Middle frontal gyrus (tissue), 1 donor: ENCODE measurements at regions not wholly inside any gene's neighbourhood (a gene's known extent, or its start where the extent isn't known, plus 50 kb on each side); places are given as distances from the start of the nearest gene placed in this dataset.

Experiments
- DNase-seq: peaks from one replicate; pipeline ENCODE4 v3.0.0-alpha.2; 2015; ENCODE audit warnings: low spot score; ENCODE audit errors: extremely low spot score

DNA sequence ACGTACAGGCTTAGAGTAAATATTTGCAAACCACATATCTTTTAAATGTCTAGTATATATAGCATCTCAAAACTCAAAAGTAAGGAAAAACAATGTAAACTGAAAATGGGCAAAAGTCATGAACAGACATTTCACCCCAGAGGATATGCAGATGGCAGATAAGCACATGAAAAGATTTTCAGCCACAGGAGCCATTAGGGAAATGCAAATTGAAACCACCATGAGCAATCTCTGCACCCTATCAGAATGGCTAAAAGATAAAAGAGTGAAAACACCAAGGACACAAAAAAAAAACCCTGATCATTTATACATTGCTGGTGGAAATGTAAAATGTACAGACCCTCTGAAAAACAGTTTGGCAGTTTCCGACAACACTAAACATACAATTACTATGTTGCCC, 292.7 kb downstream of the ZNF516 start:
- no peak for DNase-seq

DNA sequence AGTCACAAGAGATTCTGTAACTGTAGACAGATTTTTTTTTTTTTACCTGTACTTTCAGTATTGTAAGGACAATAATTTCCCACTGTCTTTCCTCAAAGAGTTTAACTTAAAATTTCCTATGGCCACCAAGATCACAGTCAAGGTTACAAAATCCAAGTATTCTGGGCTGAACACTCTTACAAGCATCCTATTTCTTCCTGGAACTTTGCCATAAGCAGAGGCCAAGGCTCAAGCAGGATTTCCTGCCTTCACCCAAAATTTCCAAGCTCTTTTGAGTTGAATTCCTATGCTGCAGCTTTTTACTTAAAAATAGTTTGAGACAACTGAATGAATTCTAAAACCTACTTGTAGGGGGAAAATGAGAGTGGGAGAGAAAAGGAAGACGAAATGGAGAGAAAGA, 299.4 kb downstream of the ZNF516 start:
- no peak for DNase-seq

DNA sequence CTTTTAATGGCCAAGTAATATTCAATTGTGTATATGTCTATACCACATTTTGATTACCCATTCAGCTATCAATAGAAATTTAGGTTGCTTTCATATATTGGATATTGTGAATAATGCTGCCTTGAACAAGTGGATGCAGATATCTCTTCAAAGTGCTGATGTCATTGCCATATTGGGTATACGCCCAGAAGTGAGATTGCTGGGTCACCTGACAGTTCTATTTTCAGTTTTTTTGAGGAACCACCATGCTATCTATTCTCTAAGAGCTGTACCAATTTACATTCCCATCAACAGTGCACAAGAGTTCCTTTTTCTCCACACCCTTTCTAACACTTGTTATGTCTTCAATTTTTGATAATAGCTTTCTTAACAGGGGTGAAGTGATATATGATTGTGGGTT, 306.9 kb downstream of the ZNF516 start:
- no peak for DNase-seq

DNA sequence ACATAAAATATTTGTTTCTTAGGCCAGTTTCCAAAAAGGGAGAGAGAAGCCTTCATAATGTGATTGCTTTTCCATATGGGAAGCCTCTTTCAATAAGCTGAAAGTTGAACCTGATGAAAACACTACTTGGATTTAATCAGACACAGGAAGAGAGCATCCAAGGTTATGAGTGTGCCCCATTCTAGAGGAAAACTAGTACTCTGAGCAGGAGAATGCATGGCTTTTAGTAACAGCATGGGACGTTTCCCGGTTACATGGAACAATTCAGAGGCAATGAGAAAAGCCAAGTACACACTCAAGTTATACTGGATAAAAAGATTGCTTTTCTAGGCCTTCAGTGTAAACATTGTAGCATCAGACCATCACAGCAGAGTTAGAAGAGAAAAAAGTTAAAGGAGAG, 315.8 kb downstream of the ZNF516 start:
- DNase-seq: no peak

DNA sequence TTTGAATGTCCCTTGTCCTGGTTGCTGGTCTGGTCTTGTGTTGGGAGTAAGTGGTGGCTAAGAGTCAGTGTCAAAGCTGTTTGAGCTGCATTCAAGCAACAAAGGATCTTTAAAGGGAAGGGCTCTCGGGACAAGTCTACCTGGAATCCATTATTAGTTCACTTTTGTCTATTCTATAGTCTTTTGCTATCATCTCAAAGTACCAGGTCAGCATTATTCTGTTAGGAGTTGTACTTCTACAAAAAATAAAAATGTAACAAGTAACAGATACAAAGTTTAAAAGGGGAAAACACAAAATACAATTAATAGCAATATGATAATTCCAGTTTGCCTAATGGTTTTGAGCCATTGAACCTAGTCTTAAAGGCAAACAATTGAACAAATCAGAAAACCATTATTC, 317.9 kb downstream of the ZNF516 start:
- no peak for DNase-seq

DNA sequence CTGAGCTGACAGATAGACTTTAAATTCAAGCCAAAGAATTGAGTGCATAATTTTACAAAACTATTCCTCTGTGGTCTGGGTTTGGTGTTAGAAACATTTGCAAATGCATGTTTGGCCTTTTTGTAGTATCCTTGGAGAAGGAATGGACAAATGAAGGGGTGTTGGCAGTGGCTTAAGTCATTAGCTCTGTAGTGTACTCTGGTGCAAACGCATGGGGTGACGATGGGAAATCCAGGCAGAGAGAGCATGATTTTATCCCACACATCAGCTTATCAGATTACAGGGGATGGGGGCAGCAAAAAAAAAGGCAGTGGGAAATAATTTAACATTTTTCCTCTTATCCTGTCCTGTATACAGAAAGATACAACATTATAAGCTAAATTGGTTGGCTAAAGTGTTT, 320.6 kb downstream of the ZNF516 start:
- DNase-seq: no peak

DNA sequence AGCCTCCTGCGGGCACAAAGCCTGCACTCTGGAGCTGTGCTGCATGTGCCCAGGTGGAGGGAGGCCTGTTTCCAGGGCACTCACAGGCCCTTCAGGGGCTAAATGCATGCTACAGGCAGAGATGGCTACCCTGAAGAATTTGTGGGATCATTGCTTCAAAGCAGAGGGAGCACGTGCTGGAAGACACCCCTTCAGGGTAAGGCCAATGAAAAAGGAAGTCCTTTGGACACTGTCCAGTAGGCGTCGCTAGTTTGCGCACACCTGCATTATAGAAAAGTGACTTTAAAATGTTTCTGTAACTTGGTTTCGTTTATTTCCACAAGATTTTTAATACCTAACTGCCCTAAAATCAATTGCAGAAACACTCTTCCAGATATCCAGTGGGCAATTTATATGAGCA, 325.3 kb downstream of the ZNF516 start:
- no peak for DNase-seq

DNA sequence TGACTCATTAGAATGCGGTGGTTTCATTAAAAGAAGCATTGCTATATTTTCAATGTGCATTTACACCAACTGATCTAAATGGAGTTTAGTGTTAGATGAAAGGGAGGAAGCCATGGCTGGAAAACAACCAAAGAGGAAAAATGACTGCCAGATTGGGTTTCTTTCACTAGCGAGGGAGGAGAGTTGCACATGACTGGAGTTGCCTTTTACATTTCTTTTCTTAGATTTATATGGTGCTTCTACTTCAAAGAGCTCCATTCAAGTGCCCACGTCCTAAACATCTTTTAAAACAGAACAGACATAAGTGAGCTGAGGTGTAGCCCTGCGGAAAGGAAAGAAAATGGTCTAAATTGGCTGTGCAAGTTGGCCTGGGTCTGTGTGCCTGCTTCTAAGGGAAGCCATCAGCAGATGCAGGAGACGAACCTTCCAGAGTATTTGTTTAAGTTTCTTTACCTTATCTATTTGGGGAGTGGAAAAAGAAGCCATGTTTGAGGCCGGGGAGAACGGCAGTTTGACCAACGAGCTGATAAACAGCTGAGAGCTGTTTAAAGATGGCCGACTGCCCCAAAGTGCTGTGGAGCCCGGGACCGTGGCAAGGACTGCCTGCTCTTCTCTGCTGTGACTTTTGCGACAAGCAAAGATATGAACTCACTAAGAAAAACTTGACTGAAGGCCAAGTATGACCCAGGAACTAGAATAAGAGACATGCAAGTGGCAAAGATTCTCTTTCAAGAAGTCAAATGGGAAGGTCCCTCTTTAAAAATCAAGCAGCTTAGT, 327.0 kb downstream of the ZNF516 start:
- no peak for DNase-seq

DNA sequence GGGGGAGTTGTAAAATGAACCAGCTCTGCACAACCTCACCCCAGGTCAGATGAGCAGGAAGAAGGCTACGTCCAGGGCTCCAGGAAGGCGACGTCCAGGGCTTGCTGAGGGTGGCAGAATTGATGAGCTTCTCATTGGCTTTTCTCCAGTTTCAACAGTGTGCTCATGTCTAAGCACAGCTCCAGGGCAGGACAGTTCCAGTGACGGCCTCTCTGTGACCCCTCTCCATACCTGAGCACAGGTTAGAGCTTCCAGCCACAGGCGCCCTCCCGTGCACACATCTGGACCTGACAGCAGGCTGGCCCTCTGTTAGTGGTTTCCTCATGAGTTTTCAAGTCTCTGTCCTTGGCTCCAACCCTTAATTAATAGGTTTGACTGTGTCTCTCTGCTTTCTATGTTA, 327.6 kb downstream of the ZNF516 start:
- DNase-seq: no peak

DNA sequence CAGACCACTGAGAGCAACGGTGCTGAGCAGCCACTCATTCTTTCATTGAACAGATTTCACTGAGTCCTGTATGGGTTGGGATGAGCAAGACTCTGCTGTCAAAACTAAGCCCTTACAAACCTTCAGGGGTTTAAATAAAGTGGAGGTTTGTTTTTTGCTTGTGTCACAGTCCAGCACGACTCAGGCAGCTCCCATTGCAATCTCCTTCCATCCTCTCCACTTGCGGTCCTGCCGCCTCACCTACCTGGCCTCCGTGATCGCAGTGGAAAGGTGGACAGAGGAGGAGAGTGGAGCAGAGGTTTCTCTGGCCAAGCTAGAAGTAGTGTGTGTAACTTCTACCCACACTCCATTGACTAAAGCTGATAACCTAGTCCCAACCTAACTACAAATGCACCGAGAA, 332.2 kb downstream of the ZNF516 start:
- no peak for DNase-seq

DNA sequence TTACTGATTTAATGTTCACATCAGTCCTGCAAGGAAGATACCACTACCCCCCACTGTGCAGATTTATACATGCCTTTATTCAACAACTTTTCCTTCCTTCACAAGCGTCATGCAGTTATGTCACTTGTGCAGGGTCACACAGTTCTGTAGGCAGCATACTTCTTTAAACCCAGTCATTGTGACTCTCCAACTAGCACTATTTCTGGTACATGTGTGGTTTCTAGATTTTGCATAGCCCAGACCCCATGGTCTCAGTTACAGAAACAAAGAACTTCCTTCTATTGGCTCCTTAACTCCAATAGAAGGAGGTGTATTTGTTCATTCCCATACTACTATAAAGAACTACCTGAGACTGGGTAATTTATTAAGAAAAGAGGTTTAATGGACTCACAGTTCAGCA, 333.1 kb downstream of the ZNF516 start:
- no peak for DNase-seq

DNA sequence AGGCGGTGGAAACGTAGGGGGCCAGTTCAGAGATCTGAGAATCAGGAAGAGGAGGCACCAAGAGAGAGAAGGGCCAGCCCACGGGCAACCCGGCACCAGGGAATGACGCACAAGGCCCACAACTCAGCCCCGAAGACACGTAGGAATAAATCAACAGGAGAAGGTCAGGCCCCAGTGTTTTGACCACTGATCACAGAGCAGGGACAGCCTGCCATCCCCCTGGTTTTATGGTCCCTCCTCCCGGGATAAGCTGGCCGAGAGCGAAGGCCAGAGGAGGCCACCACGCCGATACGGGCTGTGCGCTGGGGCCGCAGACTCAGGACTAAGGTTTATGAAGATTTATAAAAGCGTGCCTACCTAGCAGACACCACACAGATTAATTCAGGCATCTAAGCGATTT, 341.4 kb downstream of the ZNF516 start:
- no peak for DNase-seq

DNA sequence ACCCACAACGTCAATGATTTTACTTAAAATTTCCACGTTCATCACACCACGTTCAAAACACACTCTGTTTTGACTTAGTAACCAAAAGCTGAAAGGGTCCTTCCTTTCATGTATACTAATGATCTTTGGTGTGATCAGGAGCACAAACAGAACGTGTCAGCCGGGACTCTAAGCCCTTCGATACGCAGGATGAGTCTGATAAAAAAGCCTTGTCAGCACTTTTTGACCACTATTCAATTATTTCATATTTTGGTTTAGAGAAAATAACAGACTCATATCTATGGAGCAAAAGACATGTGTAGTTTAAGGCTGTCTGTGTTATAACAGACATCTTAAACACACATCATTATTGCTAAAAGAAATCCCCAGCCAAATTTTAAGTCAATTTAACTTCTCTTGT, 345.3 kb downstream of the ZNF516 start:
- no peak for DNase-seq

DNA sequence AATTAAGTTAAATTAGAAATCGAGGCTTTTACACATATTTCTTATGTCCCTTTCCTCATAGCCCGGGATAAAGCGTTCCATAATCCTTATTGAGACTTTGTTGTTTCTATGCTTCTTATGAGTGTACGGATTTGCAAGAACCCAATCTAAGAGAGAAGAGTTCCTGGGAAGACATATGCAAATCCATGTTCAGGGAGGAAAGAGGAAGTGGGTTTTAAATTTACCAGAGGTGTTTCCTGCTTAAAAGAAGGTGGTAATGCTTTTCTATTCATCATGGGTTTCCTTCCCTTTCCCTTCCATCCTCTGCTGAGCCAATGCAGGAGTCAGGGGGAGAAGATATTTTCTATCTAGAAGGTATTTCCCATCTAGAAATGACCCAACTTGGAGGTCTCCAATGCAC, 345.8 kb downstream of the ZNF516 start:
- no peak for DNase-seq

DNA sequence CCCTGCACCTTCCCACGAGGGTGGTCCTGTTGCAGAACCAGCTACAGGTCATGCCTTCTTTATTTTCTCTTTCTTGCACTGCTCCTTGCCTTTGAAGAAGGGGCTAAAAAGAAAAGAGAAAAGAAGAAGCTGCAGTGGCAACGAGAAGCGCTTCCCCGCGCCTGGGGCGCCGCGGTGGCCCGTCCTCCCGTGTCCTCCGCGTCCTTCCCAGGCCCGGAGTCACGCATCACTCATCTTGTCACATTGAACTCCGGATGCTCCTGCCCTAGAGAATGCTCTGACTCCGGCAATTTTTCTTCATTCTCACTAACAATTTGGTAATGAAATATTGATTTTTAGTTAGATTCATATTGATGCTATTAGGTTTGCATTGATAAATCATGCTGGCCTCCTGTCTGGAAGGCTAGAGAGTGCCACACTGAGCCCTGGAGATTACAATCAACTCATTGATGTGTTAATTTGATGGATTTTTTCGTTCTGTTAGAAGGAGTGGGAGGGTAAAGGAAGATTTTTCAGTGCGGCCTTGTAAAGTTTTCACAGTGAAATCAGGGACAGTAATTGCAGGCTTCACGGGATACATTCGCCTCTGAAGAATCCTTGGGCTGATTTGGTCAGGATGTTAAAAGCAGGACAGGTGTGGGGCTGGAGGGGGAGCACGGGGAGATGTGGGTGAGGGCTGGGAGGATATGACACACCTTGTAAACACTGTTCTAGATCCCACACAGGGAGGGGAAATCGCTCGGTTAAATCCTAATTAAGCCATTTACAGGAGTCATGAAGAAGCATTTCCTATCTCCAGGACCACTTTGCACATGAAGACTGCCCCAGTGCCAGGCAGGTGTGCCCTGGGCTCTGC, 349.3 kb downstream of the ZNF516 start:
- no peak for DNase-seq

DNA sequence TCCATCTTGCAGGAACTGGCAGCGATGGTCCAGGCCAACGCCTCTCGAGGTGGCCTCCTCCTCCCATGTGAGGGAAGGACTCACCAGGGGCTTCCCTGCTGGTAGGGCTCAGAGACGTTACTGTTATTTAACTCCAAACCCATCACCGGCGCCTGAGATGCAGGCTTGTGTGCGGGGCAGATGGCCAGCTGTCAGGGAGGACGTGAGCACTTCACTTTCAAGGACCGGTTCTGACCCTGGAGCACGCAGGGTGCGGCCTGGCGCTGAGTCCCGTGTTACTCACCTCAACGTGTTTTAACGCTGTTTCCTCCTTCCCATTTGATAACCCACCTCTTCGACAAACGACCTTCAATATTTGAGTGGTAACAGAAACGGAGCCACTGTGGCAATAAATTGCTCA, 350.2 kb downstream of the ZNF516 start:
- DNase-seq: no peak

DNA sequence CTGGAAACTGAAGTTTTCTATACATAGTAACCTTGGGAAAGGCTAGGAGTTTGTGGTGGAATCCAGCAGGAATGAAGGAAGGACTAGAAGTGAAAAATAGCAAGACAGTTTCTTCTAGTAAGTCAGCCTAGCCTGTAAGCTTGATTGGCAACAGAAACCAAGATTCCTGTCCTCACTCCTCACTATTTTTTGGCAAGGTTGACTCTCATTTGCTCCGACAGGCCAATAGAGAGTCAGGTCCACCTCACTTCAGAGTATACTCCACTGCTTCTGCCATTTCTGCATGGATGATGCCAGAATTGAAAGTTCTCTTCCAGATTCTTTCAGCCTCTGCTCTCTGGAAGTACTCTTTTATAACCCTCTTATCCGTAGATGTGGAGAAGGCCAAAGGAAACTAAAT, 352.4 kb downstream of the ZNF516 start:
- no peak for DNase-seq

DNA sequence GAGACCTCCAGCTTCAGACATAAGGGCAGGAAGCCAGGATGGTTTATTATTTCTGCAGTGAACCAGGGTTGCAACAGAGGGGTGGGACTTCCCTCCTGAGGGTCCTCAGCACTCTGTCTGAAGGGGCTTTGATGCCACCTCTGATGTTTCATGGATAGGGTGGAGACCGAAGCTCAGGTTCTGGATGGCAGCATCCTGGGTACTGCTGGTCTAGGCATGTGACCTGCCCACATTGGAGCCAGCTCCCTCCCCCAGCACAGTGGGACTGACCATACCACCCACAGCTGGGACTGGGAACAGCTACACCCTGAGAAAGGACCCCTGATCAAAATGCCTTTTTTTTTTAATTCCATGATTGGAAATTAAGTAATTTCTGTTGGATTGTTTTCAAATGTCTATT, 355.2 kb downstream of the ZNF516 start:
- no peak for DNase-seq

DNA sequence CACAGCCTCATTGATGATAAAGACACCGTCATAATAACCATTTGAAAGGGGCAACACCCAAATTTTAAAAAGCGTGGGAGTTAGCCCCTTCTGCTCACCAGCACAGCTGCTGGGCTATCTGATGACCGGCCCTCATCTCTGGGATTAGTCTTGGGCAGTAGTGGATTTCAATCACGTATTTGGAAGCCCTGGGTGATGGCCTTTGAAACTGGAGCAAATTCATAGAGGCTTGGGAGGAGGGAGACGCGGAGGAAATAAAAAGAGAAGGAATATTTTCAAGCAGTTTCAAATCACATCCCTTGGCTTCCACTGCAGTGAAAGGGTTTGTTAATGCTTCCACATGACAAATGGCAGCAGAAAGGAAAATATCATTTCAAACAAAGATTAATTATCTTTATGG, 357.8 kb downstream of the ZNF516 start:
- no peak for DNase-seq

DNA sequence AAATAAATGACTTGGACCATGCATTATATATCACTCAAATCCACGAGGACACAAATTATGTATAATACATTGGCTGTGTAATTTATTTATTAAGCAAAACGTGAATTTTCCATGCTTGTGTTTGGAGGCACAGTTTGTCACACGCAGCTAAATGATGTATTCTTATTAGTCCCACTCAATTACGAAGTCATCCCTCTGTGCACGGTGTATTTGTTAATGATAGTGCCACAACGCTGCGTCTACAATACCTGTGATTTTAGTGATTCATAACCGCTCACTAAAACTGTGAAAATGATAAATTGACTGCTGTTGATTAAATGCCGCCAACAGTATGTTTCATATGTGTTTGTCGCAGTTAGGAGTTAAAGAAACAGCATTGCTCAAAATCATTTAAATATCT, 358.3 kb downstream of the ZNF516 start:
- DNase-seq: no peak

DNA sequence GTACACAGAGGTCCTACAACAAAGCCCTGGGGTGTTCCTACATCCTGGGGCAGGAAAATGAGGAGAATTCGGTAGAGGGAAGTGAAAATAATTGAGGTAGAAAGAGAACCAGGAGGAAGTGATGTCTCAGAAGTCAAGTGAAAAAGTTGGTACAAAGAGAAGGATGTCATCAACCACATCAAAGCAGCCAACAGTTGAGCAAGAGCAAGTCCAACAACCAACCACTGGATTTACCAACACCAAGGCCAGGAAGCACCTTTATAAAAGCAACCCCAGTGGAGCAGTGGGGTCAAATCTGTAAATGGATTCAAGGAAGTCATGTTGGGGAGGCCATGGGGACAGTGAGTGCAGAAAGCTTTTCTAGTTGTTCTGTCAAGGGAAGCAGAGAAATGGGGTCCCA, 360.4 kb downstream of the ZNF516 start:
- no peak for DNase-seq

DNA sequence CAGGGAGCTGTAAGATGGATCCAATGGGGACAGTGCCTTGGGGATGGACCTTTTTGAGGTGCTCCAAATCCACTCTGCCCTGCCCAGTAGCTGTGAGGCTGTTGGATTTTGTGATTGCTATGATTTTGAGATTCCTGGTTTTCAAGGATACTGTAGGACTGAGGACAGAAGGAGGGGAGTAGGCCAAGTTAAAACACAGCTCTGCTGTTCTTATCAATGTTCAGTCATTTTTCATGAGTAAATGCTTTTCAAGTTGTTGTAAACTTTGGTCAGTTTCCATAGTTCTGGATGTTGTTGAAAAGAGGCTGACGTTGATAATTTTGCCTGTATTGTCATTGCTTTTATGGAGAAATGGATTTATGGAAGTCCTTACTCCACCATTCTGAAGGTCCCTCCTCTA, 361.2 kb downstream of the ZNF516 start:
- no peak for DNase-seq

DNA sequence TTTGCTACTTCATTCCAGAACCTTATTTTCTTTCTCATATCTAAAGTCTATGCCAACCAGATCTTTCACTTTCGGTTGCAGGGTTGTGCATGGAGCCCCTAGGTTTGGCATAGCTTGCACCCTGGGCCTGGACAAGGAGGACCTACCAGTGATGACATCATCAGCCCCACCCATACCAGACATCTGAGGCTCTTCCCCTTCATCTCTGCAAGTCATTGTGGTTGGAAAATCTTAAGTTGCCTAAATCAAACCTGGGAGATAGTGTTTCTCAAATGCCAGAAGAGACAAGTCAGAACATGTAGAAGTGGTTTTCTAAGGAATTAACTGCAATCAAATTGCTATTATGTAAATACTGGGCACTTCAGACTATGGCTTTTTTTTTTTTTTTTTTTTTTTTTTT, 363.3 kb downstream of the ZNF516 start:
- DNase-seq: no peak
